ENCODE measurements at regions not wholly inside any gene's neighbourhood (a gene's known extent, or its start where the extent isn't known, plus 50 kb on each side); places are given as distances from the start of the nearest gene placed in this dataset.
A peak's percentile ranks its signal among the peaks of the same experiment; 100 is the strongest.

GRCh38 chr7:37633048-37633447 lies 50.5 kb upstream of the GPR141 start:
- Mint-ChIP-seq H3K4me1 (ENCODE audit: low read depth) (no peaks in the 10 kb centered on the region), H3K36me3 (ENCODE audit: low read depth) (no peaks in the 10 kb centered on the region), H3K27ac (no peak overlapping the region), H3K27me3 (peaks cover 33% of the 10 kb centered on the region), H3K4me3 (no peak overlapping the region), H3K9me3 (peaks cover 10% of the 10 kb centered on the region)
- ChIA-PET POLR2A (no interaction called here), CTCF (no interaction called here)
- no peaks in the 10 kb centered on the region for H3K36me3 ChIP-seq (ENCODE audit: insufficient read depth, low read length)
- DNase-seq (peak in 1 of 14 experiments; percentile 52), ATAC-seq (ENCODE audit: poor library complexity) (no peak)
- no peak overlapping the region for H3K4me3 ChIP-seq (ENCODE audit: low read length)
- TF ChIP-seq, protein P1, sequence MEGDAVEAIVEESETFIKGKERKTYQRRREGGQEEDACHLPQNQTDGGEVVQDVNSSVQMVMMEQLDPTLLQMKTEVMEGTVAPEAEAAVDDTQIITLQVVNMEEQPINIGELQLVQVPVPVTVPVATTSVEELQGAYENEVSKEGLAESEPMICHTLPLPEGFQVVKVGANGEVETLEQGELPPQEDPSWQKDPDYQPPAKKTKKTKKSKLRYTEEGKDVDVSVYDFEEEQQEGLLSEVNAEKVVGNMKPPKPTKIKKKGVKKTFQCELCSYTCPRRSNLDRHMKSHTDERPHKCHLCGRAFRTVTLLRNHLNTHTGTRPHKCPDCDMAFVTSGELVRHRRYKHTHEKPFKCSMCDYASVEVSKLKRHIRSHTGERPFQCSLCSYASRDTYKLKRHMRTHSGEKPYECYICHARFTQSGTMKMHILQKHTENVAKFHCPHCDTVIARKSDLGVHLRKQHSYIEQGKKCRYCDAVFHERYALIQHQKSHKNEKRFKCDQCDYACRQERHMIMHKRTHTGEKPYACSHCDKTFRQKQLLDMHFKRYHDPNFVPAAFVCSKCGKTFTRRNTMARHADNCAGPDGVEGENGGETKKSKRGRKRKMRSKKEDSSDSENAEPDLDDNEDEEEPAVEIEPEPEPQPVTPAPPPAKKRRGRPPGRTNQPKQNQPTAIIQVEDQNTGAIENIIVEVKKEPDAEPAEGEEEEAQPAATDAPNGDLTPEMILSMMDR (IDR thresholded peaks at IDR 0.05) = no peak
- H3K27ac ChIP-seq (ENCODE audit: low read depth in 1 of 2, low read length in 2 of 2) = no peak overlapping the region
- no peaks in the 10 kb centered on the region for H3K4me1 ChIP-seq (ENCODE audit: insufficient read depth, low read length)
- H3K9me3 ChIP-seq (ENCODE audit: control insufficient read depth in 1 of 2, insufficient read depth in 1 of 2, low read length in 2 of 2) = peaks cover 10% of the 10 kb centered on the region in 2 experiments
- H3K27me3 ChIP-seq (ENCODE audit: control insufficient read depth in 1 of 2, insufficient read depth in 2 of 2, low read length in 2 of 2) = no peaks in the 10 kb centered on the region
- intact Hi-C loops (cut with DNase I, micrococcal nuclease) = no loop called here
